Tibial nerve (tissue), 4 donors: ENCODE measurements at regions not wholly inside any gene's neighbourhood (a gene's known extent, or its start where the extent isn't known, plus 50 kb on each side); places are given as distances from the start of the nearest gene placed in this dataset.
A peak's percentile ranks its signal among the peaks of the same experiment; 100 is the strongest.

Source experiments
- DNase-seq, 2 donors: peaks; one replicate each; pipeline ENCODE4 v3.0.0-alpha.2; 2019; ENCODE audit warnings: low spot score in 2 of 2
- H3K27ac ChIP-seq, 4 donors: fragments of 200-600 bp; sonication (generic) in 3 of 4; one replicate each; pipeline ENCODE4 v1.5.1; 2017 to 2019; ENCODE audit warnings: mild to moderate bottlenecking in 1 of 4
- H3K27me3 ChIP-seq, 2 donors: fragments of 200-600 bp; sonication (generic) in 1 of 2; one replicate each; pipeline versions ENCODE4 v1.5.1 to v1.6.0; 2017 to 2019
- H3K36me3 ChIP-seq, 3 donors: fragments of 200-600 bp; sonication (generic); one replicate each; pipeline ENCODE4 v1.5.1; 2018 to 2019
- H3K4me1 ChIP-seq, 4 donors: fragments of 200-600 bp; sonication (generic) in 3 of 4; one replicate each; pipeline ENCODE4 v1.5.1; 2017 to 2019
- H3K4me3 ChIP-seq, 4 donors: fragments of 200-600 bp; sonication (generic) in 3 of 4; one replicate each; pipeline ENCODE4 v1.5.1; 2017 to 2019; ENCODE audit warnings: mild to moderate bottlenecking in 1 of 4, moderate library complexity in 1 of 4
- H3K9me3 ChIP-seq, 4 donors: fragments of 200-600 bp; sonication (generic) in 3 of 4; one replicate each; pipeline ENCODE4 v1.5.1; 2017 to 2019
- CTCF ChIP-seq, 5 experiments: fragments of 200-600 bp in 3 of 5; fragments of 450-650 bp in 2 of 5; sonication (generic) in 3 of 5; IDR thresholded peaks; one replicate each; pipeline ENCODE4 v1.5.1; 2016 to 2019; ENCODE audit warnings: antibody characterized with exemption in 5 of 5, mild to moderate bottlenecking in 3 of 5, moderate library complexity in 2 of 5
- EP300 ChIP-seq, 2 donors: sonication (generic); formaldehyde crosslinking; IDR thresholded peaks; one replicate each; pipeline ENCODE4 v1.6.1; 2017; ENCODE audit warnings: antibody characterized with exemption in 2 of 2, mild to moderate bottlenecking in 1 of 2
- POLR2A ChIP-seq, 2 donors: fragments of 450-650 bp; IDR thresholded peaks; one replicate each; pipeline ENCODE4 v1.6.1; 2017; ENCODE audit warnings: antibody characterized with exemption in 2 of 2, mild to moderate bottlenecking in 2 of 2, moderate library complexity in 2 of 2
- WGBS, 2 donors: methylation state at CpG; one replicate each; pipeline ENCODE4 v1.1.5; 2018; 5-methylcytosine and 5-hydroxymethylcytosine counted together

DNA sequence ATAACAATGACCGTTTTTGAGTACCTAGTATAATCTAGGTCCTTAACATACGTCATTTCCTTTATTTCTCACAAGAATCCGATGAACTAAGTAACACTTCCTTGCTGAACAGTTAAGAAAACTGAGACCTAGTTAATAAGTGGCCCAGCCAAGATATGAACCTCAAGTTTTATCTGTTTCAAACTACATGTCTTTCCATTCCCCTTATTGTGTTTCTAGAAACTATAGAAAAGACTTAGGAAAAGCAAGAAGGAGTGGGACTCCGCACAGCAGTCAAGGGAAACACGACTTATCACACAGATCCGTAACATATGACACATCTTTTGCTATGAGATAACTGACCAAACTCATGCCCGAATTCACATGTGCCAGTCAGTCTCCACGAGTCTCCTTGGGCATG, 221.2 kb upstream of the ADAMTS9 start:
- no peak for DNase-seq
- WGBS, 2 donors: 87 to 91% methylated on average over 8 of the region's 8 CpGs
- Histone ChIP-seq H3K27ac (peak overlapping the region in 1 of 4 donors; percentile 17), H3K36me3 (no peaks in the 10 kb centered on the region), H3K9me3 (no peaks in the 10 kb centered on the region), H3K27me3 (no peaks in the 10 kb centered on the region), H3K4me1 (peaks cover 0 to 22% (median 0%) of the 10 kb centered on the region in 4 donors), H3K4me3 (no peak overlapping the region)
- TF ChIP-seq CTCF (IDR thresholded peaks at IDR 0.05) (no peak), EP300 (IDR thresholded peaks at IDR 0.05) (no peak), POLR2A (IDR thresholded peaks at IDR 0.05) (no peak)

DNA sequence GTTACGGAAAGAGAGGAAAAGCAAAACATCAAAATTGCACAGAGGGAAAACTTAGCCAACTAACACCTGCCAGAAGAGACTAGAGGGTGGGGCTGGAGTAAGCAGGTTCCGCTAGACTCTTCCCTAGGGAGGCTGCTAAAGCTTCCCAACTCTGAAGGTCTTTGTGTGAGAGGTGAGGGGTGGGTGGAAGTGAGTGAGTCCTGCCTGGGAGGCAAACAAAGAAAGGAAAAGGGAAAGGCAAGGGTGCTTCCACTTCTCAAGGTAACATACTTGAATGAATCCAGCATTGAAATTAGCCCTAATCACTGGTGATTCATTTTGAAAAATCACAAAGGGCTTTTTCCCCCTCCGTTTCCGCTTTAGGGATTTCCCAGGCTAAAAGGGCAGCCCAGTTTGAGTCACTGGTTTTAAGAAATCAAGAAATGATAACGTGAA, 220.5 kb upstream of the ADAMTS9 start:
- Histone ChIP-seq H3K4me3 (no peak overlapping the region), H3K27ac (peak overlapping the region in 1 of 4 donors; percentile 29), H3K4me1 (peaks cover 0 to 28% (median 0%) of the 10 kb centered on the region in 4 donors), H3K27me3 (no peaks in the 10 kb centered on the region), H3K36me3 (no peaks in the 10 kb centered on the region), H3K9me3 (no peaks in the 10 kb centered on the region)
- TF ChIP-seq POLR2A (IDR thresholded peaks at IDR 0.05): no peak
- peak in 1 of 2 donors; percentile 61 for TF ChIP-seq EP300 (IDR thresholded peaks at IDR 0.05)
- no peak for DNase-seq
- 42 to 44% methylated on average over 5 of the region's 5 CpGs for WGBS, 2 donors

DNA sequence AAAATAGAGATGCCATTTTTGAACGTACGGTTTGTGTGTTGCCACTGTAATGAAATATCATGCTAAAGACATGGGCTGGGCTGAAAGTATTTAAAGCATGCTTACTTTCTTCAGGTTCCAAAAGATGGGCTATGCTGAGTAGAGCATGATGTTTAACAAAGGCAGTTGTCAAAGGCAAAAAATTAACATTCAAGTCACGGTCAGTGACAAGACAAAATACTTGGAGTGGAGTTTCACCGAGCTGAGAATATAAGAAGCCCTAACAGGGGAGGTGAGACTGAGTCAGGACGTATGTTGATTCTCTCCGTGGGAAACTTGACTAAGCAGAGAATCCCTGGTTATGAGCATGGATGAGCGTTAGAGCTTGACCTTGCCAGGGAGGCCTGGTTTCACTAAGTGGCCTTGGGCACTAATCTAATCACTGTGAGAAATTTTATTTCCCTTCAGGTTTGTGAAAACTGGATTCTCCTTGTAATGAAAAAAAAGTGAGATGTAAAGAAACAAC, 218.2 kb upstream of the ADAMTS9 start:
- TF ChIP-seq EP300 (IDR thresholded peaks at IDR 0.05) (no peak), POLR2A (IDR thresholded peaks at IDR 0.05) (no peak)
- no peaks in the 10 kb centered on the region for H3K27me3 ChIP-seq
- DNase-seq: no peak
- H3K4me1 ChIP-seq: peaks cover 0 to 51% (median 15%) of the 10 kb centered on the region in 4 donors
- 81 to 89% methylated on average over 7 of the region's 7 CpGs for WGBS, 2 donors
- H3K9me3 ChIP-seq: no peaks in the 10 kb centered on the region
- H3K27ac ChIP-seq: no peak overlapping the region
- no peaks in the 10 kb centered on the region for H3K36me3 ChIP-seq
- no peak overlapping the region for H3K4me3 ChIP-seq

GRCh38 chr3:64903006-64903405, 215.2 kb upstream of the ADAMTS9 start:
- no peak overlapping the region for H3K4me3 ChIP-seq
- no peaks in the 10 kb centered on the region for H3K27me3 ChIP-seq
- peaks cover 0 to 48% (median 23%) of the 10 kb centered on the region in 4 donors for H3K4me1 ChIP-seq
- peak overlapping the region in 1 of 4 donors; percentile 63 for H3K27ac ChIP-seq
- H3K9me3 ChIP-seq: no peaks in the 10 kb centered on the region
- 15 to 29% methylated on average over 1 of the region's 1 CpG for WGBS, 2 donors
- DNase-seq: peak in 1 of 2 donors; percentile 43
- TF ChIP-seq POLR2A (IDR thresholded peaks at IDR 0.05): no peak
- TF ChIP-seq CTCF (IDR thresholded peaks at IDR 0.05): no peak
- no peak for TF ChIP-seq EP300 (IDR thresholded peaks at IDR 0.05)
- no peaks in the 10 kb centered on the region for H3K36me3 ChIP-seq

DNA sequence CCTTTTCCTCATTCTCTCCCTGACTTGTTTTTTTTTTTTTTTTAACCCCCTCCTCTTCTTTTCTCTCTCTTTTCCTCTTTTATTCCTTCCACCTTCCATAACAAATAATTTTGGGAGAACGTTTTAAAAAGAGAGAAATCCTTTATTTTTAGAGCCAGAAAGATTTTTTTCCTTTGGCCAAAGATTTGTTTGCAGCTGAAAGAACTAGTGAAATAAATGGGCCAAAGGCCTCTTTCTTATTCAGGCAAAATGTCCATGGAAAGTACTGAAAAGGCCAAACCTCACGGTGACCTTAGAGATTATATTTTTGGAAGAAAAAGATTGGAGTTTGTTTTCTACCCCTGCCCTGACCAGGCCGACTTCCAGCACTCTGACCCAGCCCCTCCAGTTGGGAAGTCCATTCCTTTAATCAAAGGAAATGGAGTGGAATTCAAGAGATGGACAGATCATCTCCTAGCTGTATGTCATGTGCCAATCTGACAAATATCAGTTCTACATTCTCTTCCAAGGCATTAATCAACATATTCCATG, 214.3 kb upstream of the ADAMTS9 start:
- DNase-seq: no peak
- WGBS, 2 donors: 10 to 29% methylated on average over 3 of the region's 3 CpGs
- H3K27me3 ChIP-seq: no peaks in the 10 kb centered on the region
- peak overlapping the region in 2 of 4 donors; percentile 63 to 71 for H3K27ac ChIP-seq
- H3K9me3 ChIP-seq: no peaks in the 10 kb centered on the region
- H3K4me3 ChIP-seq: no peak overlapping the region
- peaks cover 0 to 46% (median 23%) of the 10 kb centered on the region in 4 donors for H3K4me1 ChIP-seq
- TF ChIP-seq EP300 (IDR thresholded peaks at IDR 0.05) (no peak), POLR2A (IDR thresholded peaks at IDR 0.05) (no peak)
- H3K36me3 ChIP-seq: no peaks in the 10 kb centered on the region

DNA sequence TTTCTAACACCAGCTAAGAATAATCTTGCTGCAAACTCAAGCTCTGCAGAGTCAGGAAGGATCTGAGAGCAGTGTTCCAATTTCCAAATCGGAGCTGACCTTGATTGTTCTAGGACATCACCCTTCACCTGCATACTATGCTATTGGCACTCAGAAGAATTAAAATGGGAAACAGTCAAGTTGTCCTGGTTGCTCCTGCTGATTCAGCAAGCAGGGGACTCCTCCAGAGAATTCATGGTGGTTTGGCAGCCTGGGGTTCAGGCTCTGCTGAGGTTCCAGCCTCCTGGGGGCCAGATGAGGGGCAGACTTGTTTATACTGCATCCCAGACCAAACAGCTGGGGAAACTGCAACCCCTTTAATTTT, 213.7 kb upstream of the ADAMTS9 start:
- Histone ChIP-seq H3K4me1 (peaks cover 0 to 52% (median 23%) of the 10 kb centered on the region in 4 donors), H3K36me3 (no peaks in the 10 kb centered on the region), H3K27ac (peak overlapping the region in 2 of 4 donors; percentile 63 to 71), H3K27me3 (no peaks in the 10 kb centered on the region), H3K4me3 (no peak overlapping the region), H3K9me3 (no peaks in the 10 kb centered on the region)
- no peak for DNase-seq
- 25 to 33% methylated on average over 1 of the region's 1 CpG for WGBS, 2 donors
- TF ChIP-seq POLR2A (IDR thresholded peaks at IDR 0.05) (no peak), EP300 (IDR thresholded peaks at IDR 0.05) (peak in 1 of 2 donors; percentile 14), CTCF (IDR thresholded peaks at IDR 0.05) (no peak)
